NB4 (cell line): ENCODE measurements at regions not wholly inside any gene's neighbourhood (a gene's known extent, or its start where the extent isn't known, plus 50 kb on each side); places are given as distances from the start of the nearest gene placed in this dataset.
"Not testable (repeated sequence)": the region's sequence is repeated elsewhere in the genome, so short reads cannot be mapped to it uniquely, and the experiment has no call there.

ENCODE experiments used
- DNase-seq: peaks from one replicate; pipeline ENCODE4 v3.0.0; 2010; ENCODE audit warnings: low read depth
- H3K4me3 ChIP-seq: one replicate; pipeline ENCODE4 v1.5.1; 2011; ENCODE audit warnings: mild to moderate bottlenecking, low read depth, low read length, moderate library complexity
- CTCF ChIP-seq: IDR thresholded peaks from one replicate; pipeline ENCODE4 v1.5.1; 2012; ENCODE audit warnings: low read depth, low read length
- MAX ChIP-seq: IDR thresholded peaks from 2 replicates; pipeline ENCODE4 v1.6.1; 2011; ENCODE audit warnings: low read depth, low read length
- MYC ChIP-seq: IDR thresholded peaks from 2 replicates; pipeline ENCODE4 v1.6.1; 2011; ENCODE audit warnings: low read depth, low read length
- POLR2A ChIP-seq: IDR thresholded peaks from 2 replicates; pipeline ENCODE4 v1.6.1; 2011; ENCODE audit warnings: mild to moderate bottlenecking; ENCODE audit not compliant: insufficient read length; ENCODE audit errors: extremely low read depth

DNA sequence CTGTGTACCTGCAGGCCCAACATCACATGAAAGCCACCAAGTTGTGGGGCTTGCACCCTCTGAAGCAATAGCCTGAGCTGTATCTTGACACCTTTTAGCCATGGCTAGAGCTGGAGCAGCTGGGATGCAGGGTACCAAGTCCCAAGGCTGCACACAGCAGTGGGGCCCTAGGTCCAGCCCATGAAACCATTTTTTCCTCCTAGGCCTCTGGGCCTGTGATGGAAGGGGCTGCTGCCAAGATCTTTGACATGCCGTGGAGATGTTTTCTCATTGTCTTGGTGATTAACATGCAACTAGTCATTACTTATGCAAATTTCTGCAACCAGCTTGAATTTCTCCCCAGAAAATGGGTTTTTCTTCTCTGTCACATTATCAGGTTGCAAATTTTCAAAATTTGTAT lies 387.2 kb upstream of the RIOK2 start:
- DNase-seq, result no peak
- no peak overlapping the region for H3K4me3 ChIP-seq
- TF ChIP-seq POLR2A, result no peak
- TF ChIP-seq CTCF, result no peak
- no peak for TF ChIP-seq MAX
- no peak for TF ChIP-seq MYC

DNA sequence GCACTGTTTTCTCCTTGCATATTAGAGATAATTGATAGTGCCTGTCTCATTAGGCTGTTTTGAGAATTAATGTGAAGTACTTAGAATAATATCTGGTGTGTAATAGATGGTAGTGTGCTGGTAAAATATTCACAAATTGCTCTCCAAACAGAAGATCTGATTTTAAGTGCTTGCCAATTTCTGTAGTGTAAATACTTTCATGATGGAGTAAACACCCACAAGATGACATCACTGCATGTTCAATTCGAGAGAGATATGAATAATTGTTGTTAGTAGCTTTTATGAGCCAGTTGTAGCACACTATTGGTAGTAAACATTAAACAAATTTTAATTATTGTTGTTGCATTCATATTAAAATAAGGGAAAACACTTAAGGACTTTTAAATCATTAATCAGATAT lies 392.3 kb upstream of the RIOK2 start:
- TF ChIP-seq CTCF, result no peak
- TF ChIP-seq MYC, result no peak
- TF ChIP-seq MAX, result no peak
- DNase-seq, result no peak
- no peak overlapping the region for H3K4me3 ChIP-seq

GRCh38 chr5:97576956-97577355 lies 393.9 kb upstream of the RIOK2 start:
- no peak for DNase-seq
- H3K4me3 ChIP-seq, result no peak overlapping the region
- no peak for TF ChIP-seq MAX
- TF ChIP-seq CTCF, result no peak
- no peak for TF ChIP-seq POLR2A
- no peak for TF ChIP-seq MYC

GRCh38 chr5:97579977-97580376 lies 396.9 kb upstream of the RIOK2 start:
- not testable (repeated sequence) for DNase-seq, H3K4me3 ChIP-seq

GRCh38 chr5:97580746-97581145 lies 397.7 kb upstream of the RIOK2 start:
- DNase-seq, result no peak
- no peak overlapping the region for H3K4me3 ChIP-seq
- TF ChIP-seq POLR2A (no peak), MAX (no peak), MYC (no peak), CTCF (no peak)

DNA sequence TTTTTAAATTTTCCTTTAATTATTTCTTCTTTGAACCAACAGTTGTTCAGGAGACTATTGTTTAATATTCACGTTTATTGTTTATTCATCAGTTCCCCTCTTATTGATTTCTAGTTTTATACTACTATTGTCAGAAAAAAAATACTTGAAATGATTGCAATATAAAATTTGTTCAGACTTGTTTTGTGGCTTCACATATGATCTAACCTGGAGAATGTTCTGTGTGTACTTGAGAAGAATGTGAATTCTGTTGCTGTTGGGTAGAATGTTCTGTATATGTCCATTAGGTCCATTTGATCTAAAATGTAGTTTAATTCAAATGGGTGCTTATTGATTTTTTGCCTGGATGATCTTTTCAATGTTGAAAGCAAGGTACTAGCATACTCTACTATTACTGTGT lies 408.7 kb upstream of the RIOK2 start:
- H3K4me3 ChIP-seq, result no peak overlapping the region
- no peak for DNase-seq
- no peak for TF ChIP-seq MYC
- TF ChIP-seq CTCF, result no peak
- TF ChIP-seq MAX, result no peak
- TF ChIP-seq POLR2A, result no peak
